SK-N-SH (cell line): ENCODE measurements at regions not wholly inside any gene's neighbourhood (a gene's known extent, or its start where the extent isn't known, plus 50 kb on each side); places are given as distances from the start of the nearest gene placed in this dataset.

Experiments used
- CTCF ChIA-PET: fragments of 300-600, 350-600 bp; formaldehyde crosslinking; extraction: SDS; loops from one replicate; lab custom pipeline; 2021; lab: Yijun Ruan, JAX
- POLR2A ChIA-PET: fragments of 350-600 bp; sonication (Branson Sonifier 250); formaldehyde crosslinking; extraction: SDS; loops from one replicate; lab custom pipeline; 2020; ENCODE audit warnings: antibody characterized with exemption, inconsistent platforms; lab: Yijun Ruan, JAX
- DNase-seq: peaks from one replicate; pipeline ENCODE4 v3.0.0; 2012
- H2AFZ ChIP-seq: fragments of 200-600 bp; sonication (generic); 2 replicates; pipeline ENCODE4 v1.8.1; 2016; ENCODE audit warnings: antibody characterized with exemption, mild to moderate bottlenecking, low read depth
- H3F3A ChIP-seq: fragments of 200-600 bp; sonication (generic); replicated peaks from 2 replicates; pipeline ENCODE3; 2016; ENCODE audit warnings: antibody characterized with exemption, mild to moderate bottlenecking; ENCODE audit not compliant: insufficient read depth
- H3K27ac ChIP-seq, 2 experiments: fragments of 200-500 bp in 1 of 2; fragments of 200-600 bp in 1 of 2; sonication (Bioruptor generic) in 1 of 2; sonication (generic), shearing (Covaris generic) in 1 of 2; 2 replicates each; pipeline versions ENCODE4 v1.5.1 to v1.6.1; 2014 to 2016; ENCODE audit warnings: low read depth in 2 of 2, inconsistent platforms in 1 of 2, low read length in 1 of 2, mild to moderate bottlenecking in 1 of 2, mixed read lengths in 1 of 2
- H3K27me3 ChIP-seq: fragments of 200-600 bp; sonication (generic), shearing (Covaris generic); 2 replicates; pipeline ENCODE4 v1.6.1; 2016; ENCODE audit warnings: mixed run types; ENCODE audit not compliant: insufficient read depth
- H3K36me3 ChIP-seq, 2 experiments: fragments of 200-500 bp in 1 of 2; fragments of 200-600 bp in 1 of 2; sonication (Bioruptor generic) in 1 of 2; sonication (generic) in 1 of 2; replicated peaks in 1 of 2; 2 replicates each; pipeline versions ENCODE3 to v1.5.1; 2014 to 2016; ENCODE audit warnings: low read length in 1 of 2, mild to moderate bottlenecking in 1 of 2; ENCODE audit not compliant: insufficient read depth in 2 of 2, control insufficient read depth in 1 of 2
- H3K4me1 ChIP-seq, 2 experiments: fragments of 200-500 bp in 1 of 2; fragments of 200-600 bp in 1 of 2; sonication (Bioruptor generic) in 1 of 2; sonication (generic), shearing (Covaris generic) in 1 of 2; 2 replicates each; pipeline versions ENCODE4 v1.5.1 to v1.6.1; 2014 to 2016; ENCODE audit warnings: low read depth in 1 of 2, low read length in 1 of 2, mixed run types in 1 of 2; ENCODE audit not compliant: insufficient read depth in 2 of 2, control insufficient read depth in 1 of 2
- H3K4me2 ChIP-seq: fragments of 200-600 bp; sonication (generic), shearing (Covaris generic); 2 replicates; pipeline ENCODE4 v1.6.1; 2017; ENCODE audit warnings: mixed run types
- H3K4me3 ChIP-seq, 2 experiments: fragments of 200-500 bp in 1 of 2; fragments of 200-600 bp in 1 of 2; sonication (Bioruptor generic) in 1 of 2; sonication (generic), shearing (Covaris generic) in 1 of 2; 2 replicates each; pipeline versions ENCODE4 v1.5.1 to v1.8.1; 2014 to 2016; ENCODE audit warnings: low read depth in 2 of 2, inconsistent platforms in 1 of 2, low read length in 1 of 2, mild to moderate bottlenecking in 1 of 2, mixed read lengths in 1 of 2, moderate library complexity in 1 of 2
- H3K79me2 ChIP-seq: fragments of 200-600 bp; sonication (generic); 2 replicates; pipeline ENCODE4 v1.8.1; 2017; ENCODE audit warnings: mild to moderate bottlenecking; ENCODE audit not compliant: insufficient read depth
- H3K9ac ChIP-seq: fragments of 200-600 bp; sonication (generic); 2 replicates; pipeline ENCODE4 v1.6.1; 2017; ENCODE audit warnings: mixed run types
- H3K9me2 ChIP-seq: fragments of 200-600 bp; sonication (generic); 2 replicates; pipeline ENCODE4 v1.6.1; 2017; ENCODE audit warnings: mixed run types
- H3K9me3 ChIP-seq: fragments of 200-600 bp; sonication (generic); 2 replicates; pipeline ENCODE4 v1.6.1; 2017; ENCODE audit warnings: mixed run types, mild to moderate bottlenecking, moderate library complexity
- H4K20me1 ChIP-seq: fragments of 200-600 bp; sonication (generic); 2 replicates; pipeline ENCODE4 v1.6.1; 2017; ENCODE audit warnings: mild to moderate bottlenecking, mixed run types; ENCODE audit not compliant: insufficient read depth
- ELF1 ChIP-seq: IDR thresholded peaks from 2 replicates; pipeline ENCODE4 v1.4.0; 2012
- EP300 ChIP-seq, 2 experiments: IDR thresholded peaks; 2 replicates each; pipeline versions ENCODE4 v1.4.0 to v1.6.1; 2012; ENCODE audit warnings: borderline replicate concordance in 1 of 2, low read depth in 1 of 2, low read length in 1 of 2
- EZH2phosphoT487 ChIP-seq: fragments of 200-600 bp; sonication (generic); IDR thresholded peaks from 2 replicates; pipeline ENCODE4 v1.6.1; 2017; ENCODE audit warnings: low read depth, mixed run types, mild to moderate bottlenecking, antibody characterized with exemption, moderate library complexity, borderline replicate concordance
- FOSL2 ChIP-seq: IDR thresholded peaks from 2 replicates; pipeline ENCODE4 v1.4.0; 2012; ENCODE audit warnings: low read depth, mild to moderate bottlenecking, moderate library complexity, borderline replicate concordance
- FOXM1 ChIP-seq: IDR thresholded peaks from 2 replicates; pipeline ENCODE4 v1.4.0; 2012; ENCODE audit warnings: low read depth, mild to moderate bottlenecking
- GABPA ChIP-seq: IDR thresholded peaks from 2 replicates; pipeline ENCODE4 v1.4.0; 2012; ENCODE audit warnings: low read depth, mild to moderate bottlenecking
- GATA2 ChIP-seq: sonication (generic); formaldehyde crosslinking; IDR thresholded peaks from 2 replicates; pipeline ENCODE4 v1.5.0; 2020; ENCODE audit warnings: mild to moderate bottlenecking, missing genetic modification reagents
- JUND ChIP-seq: IDR thresholded peaks from 2 replicates; pipeline ENCODE4 v1.4.0; 2012
- MAX ChIP-seq: IDR thresholded peaks from 2 replicates; pipeline ENCODE4 v1.4.0; 2012; ENCODE audit warnings: low read depth
- MEF2A ChIP-seq: IDR thresholded peaks from 2 replicates; pipeline ENCODE4 v1.4.0; 2012; ENCODE audit warnings: low read depth, borderline replicate concordance
- POLR2AphosphoS5 ChIP-seq: IDR thresholded peaks from 2 replicates; pipeline ENCODE4 v1.6.1; 2012; ENCODE audit warnings: low read depth, low read length
- RAD21 ChIP-seq: IDR thresholded peaks from 2 replicates; pipeline ENCODE4 v1.6.1; 2012; ENCODE audit warnings: mild to moderate bottlenecking, low read length
- REST ChIP-seq: IDR thresholded peaks from 2 replicates; pipeline ENCODE4 v1.6.1; 2012; ENCODE audit warnings: mild to moderate bottlenecking, low read depth, low read length, moderate library complexity
- RFX5 ChIP-seq: IDR thresholded peaks from 2 replicates; pipeline ENCODE4 v1.6.1; 2012; ENCODE audit warnings: mild to moderate bottlenecking, improper control_type of control experiment, low read length
- RXRA ChIP-seq: IDR thresholded peaks from 2 replicates; pipeline ENCODE4 v1.4.0; 2012; ENCODE audit warnings: low read depth, mild to moderate bottlenecking, borderline replicate concordance
- SIN3A ChIP-seq: IDR thresholded peaks from 2 replicates; pipeline ENCODE4 v1.6.1; 2012; ENCODE audit warnings: low read depth, mild to moderate bottlenecking, low read length, moderate library complexity, borderline replicate concordance
- TAF1 ChIP-seq: IDR thresholded peaks from 2 replicates; pipeline ENCODE4 v1.6.1; 2012; ENCODE audit warnings: low read depth, mild to moderate bottlenecking, low read length, moderate library complexity, borderline replicate concordance
- TCF12 ChIP-seq: IDR thresholded peaks from 2 replicates; pipeline ENCODE4 v1.4.0; 2012
- USF1 ChIP-seq: IDR thresholded peaks from 2 replicates; pipeline ENCODE4 v1.4.0; 2012; ENCODE audit warnings: low read depth, borderline replicate concordance
- WGBS: methylation state at CpG from one replicate; pipeline ENCODE4 v1.1.6; 2017; ENCODE audit warnings: low lambda C conversion rate; 5-methylcytosine and 5-hydroxymethylcytosine counted together
- TF ChIP-seq, protein P1 (sequence below): fragments of 150-350 bp; IDR thresholded peaks from 2 replicates; pipeline ENCODE4 v1.6.1; 2017; ENCODE audit warnings: antibody characterized with exemption, low read length, low read depth, borderline replicate concordance

DNA sequence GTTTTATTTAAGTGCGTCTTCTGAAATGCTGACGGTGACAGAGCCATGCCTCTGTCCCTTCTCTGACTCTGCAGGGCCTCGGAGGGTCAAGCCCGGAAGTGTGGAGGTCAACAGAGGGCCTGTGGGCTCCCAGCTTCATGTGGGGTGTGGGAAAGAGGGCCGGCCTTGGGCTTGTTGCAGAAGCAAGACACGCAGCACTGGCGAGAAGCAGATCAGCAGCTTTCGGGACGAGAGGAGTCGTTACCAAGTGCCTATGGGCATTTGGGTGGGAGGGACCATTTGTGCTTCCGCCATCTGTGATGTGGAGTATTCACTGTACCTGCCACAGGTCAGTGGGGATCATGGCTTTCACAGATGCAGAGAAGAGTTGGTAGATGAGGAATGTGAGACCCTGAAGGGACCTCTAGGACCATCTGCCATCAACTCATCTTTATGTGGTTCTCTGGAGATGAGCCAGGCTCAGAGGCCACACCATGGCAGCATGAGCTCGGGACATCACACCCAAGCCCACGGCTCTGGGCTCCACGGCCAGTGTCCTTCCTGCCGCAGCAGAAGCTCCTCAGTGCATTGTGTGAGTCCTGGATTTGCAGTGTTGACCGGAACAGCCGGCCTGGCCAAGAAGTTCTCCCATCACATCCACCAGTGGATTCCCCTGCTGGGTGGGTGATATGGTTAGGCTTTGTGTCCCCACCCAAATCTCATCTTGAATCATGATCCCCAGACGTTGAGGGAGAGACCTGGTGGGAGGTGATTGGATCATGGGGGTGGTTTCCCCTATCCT lies 590.7 kb downstream of the TBC1D22A start:
- no peaks in the 10 kb centered on the region for H3F3A ChIP-seq
- ChIA-PET CTCF (no interaction called here), POLR2A (no interaction called here)

GRCh38 chr22:47351836-47352579 lies 589.6 kb downstream of the TBC1D22A start:
- no peaks in the 10 kb centered on the region for H3K27me3 ChIP-seq
- WGBS, result 14% methylated on average over 10 of the region's 11 CpGs
- no peaks in the 10 kb centered on the region for H3K9me3 ChIP-seq
- H4K20me1 ChIP-seq, result no peaks in the 10 kb centered on the region
- no peaks in the 10 kb centered on the region for H3K36me3 ChIP-seq
- no peaks in the 10 kb centered on the region for H3K4me1 ChIP-seq
- ChIA-PET CTCF (no interaction called here), POLR2A (no interaction called here)
- H3K9ac ChIP-seq, result no peak overlapping the region
- DNase-seq, result no peak
- no peaks in the 10 kb centered on the region for H3K9me2 ChIP-seq
- no peaks in the 10 kb centered on the region for H3F3A ChIP-seq
- no peaks in the 10 kb centered on the region for H3K79me2 ChIP-seq
- no peak overlapping the region for H3K27ac ChIP-seq
- no peak overlapping the region for H2AFZ ChIP-seq
- TF ChIP-seq FOSL2, result no peak
- TF ChIP-seq ELF1, result no peak
- no peak for TF ChIP-seq TAF1
- no peak for TF ChIP-seq MEF2A
- TF ChIP-seq RAD21, result no peak
- TF ChIP-seq EZH2phosphoT487, result no peak
- TF ChIP-seq REST, result no peak
- TF ChIP-seq RXRA, result no peak
- TF ChIP-seq JUND, result no peak
- no peak for TF ChIP-seq USF1
- no peak for TF ChIP-seq TCF12
- no peak for TF ChIP-seq POLR2AphosphoS5
- TF ChIP-seq MAX, result no peak
- H3K4me3 ChIP-seq, result no peak overlapping the region
- no peak overlapping the region for H3K4me2 ChIP-seq

More for the DNA sequence above, 590.7 kb downstream of the TBC1D22A start:
- Histone ChIP-seq H3K79me2 (no peaks in the 10 kb centered on the region), H3K9ac (no peak overlapping the region), H3K9me3 (no peaks in the 10 kb centered on the region), H4K20me1 (no peaks in the 10 kb centered on the region), H3K4me2 (no peak overlapping the region), H3K9me2 (no peaks in the 10 kb centered on the region), H3K4me3 (no peak overlapping the region), H3K36me3 (no peaks in the 10 kb centered on the region), H3K4me1 (no peaks in the 10 kb centered on the region), H3K27me3 (no peaks in the 10 kb centered on the region; the same call in 1 of the 2 replicates), H3K27ac (no peak overlapping the region), H2AFZ (no peak overlapping the region)
- WGBS, result 23% methylated on average over 18 of the region's 18 CpGs
- no peak for TF ChIP-seq EP300 (IDR thresholded peaks at IDR 0.05; ENCODE audit: borderline replicate concordance in 1 of 2, low read depth in 1 of 2, low read length in 1 of 2)
- TF ChIP-seq RAD21, result no peak
- TF ChIP-seq GABPA, result no peak
- no peak for TF ChIP-seq FOXM1
- no peak for TF ChIP-seq SIN3A
- no peak for TF ChIP-seq RFX5
- TF ChIP-seq, protein P1, sequence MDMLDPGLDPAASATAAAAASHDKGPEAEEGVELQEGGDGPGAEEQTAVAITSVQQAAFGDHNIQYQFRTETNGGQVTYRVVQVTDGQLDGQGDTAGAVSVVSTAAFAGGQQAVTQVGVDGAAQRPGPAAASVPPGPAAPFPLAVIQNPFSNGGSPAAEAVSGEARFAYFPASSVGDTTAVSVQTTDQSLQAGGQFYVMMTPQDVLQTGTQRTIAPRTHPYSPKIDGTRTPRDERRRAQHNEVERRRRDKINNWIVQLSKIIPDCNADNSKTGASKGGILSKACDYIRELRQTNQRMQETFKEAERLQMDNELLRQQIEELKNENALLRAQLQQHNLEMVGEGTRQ, result no peak
- no peak for TF ChIP-seq ELF1
- TF ChIP-seq GATA2 (CRISPR knock-in tag), result no peak
- no peak for TF ChIP-seq EZH2phosphoT487
- DNase-seq, result no peak
